Ascending aorta (tissue), 2 donors: ENCODE measurements at regions not wholly inside any gene's neighbourhood (a gene's known extent, or its start where the extent isn't known, plus 50 kb on each side); places are given as distances from the start of the nearest gene placed in this dataset.

Source experiments
- DNase-seq, 2 donors: peaks; one replicate each; pipeline ENCODE4 v3.0.0-alpha.2; 2019; ENCODE audit warnings: low spot score in 2 of 2
- H3K27ac ChIP-seq, 2 donors: fragments of 200-600 bp; sonication (generic); one replicate each; pipeline ENCODE4 v1.5.1; 2016 to 2017; ENCODE audit warnings: mild to moderate bottlenecking in 1 of 2
- H3K27me3 ChIP-seq: fragments of 200-600 bp; sonication (generic); one replicate; pipeline ENCODE4 v1.5.1; 2017
- H3K36me3 ChIP-seq, 2 donors: fragments of 200-600 bp; sonication (generic); one replicate each; pipeline ENCODE4 v1.5.1; 2016
- H3K4me1 ChIP-seq, 2 donors: fragments of 200-600 bp; sonication (generic); one replicate each; pipeline ENCODE4 v1.5.1; 2016 to 2017; ENCODE audit warnings: mild to moderate bottlenecking in 1 of 2
- H3K4me3 ChIP-seq, 2 donors: fragments of 200-600 bp; sonication (generic); one replicate each; pipeline ENCODE4 v1.5.1; 2016 to 2017; ENCODE audit warnings: mild to moderate bottlenecking in 1 of 2
- H3K9me3 ChIP-seq, 2 donors: fragments of 200-600 bp; sonication (generic); one replicate each; pipeline ENCODE4 v1.5.1; 2016
- intact Hi-C: fragments of 100-400 bp; cut with DNase I; formaldehyde crosslinking; loops from one replicate; pipeline ENCODE4 v1.15.1; 2023
- TF ChIP-seq, protein P1 (sequence below), 3 experiments: fragments of 200-600 bp in 2 of 3; fragments of 450-650 bp in 1 of 3; sonication (generic) in 2 of 3; IDR thresholded peaks; one replicate each; pipeline ENCODE4 v1.5.1; 2016 to 2019; ENCODE audit warnings: antibody characterized with exemption in 3 of 3, mild to moderate bottlenecking in 1 of 3, moderate library complexity in 1 of 3

DNA sequence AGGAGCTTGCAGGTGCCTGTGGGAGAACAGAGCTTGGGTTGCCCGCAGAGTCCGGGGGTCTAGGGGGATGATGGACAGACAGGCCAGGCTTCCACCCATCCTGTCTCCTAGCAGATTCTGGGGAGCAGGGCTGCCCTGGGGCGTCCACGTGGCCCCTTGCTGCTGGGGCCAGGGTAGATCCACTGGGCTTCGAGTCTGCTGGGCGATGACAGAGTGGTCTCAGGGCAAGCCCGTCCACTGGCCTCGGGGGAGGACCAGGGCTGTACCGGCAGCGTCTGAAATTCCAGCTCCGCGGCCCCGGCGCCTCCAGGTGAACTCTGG, 124.2 kb upstream of the IRX4 start:
- TF ChIP-seq, protein P1, sequence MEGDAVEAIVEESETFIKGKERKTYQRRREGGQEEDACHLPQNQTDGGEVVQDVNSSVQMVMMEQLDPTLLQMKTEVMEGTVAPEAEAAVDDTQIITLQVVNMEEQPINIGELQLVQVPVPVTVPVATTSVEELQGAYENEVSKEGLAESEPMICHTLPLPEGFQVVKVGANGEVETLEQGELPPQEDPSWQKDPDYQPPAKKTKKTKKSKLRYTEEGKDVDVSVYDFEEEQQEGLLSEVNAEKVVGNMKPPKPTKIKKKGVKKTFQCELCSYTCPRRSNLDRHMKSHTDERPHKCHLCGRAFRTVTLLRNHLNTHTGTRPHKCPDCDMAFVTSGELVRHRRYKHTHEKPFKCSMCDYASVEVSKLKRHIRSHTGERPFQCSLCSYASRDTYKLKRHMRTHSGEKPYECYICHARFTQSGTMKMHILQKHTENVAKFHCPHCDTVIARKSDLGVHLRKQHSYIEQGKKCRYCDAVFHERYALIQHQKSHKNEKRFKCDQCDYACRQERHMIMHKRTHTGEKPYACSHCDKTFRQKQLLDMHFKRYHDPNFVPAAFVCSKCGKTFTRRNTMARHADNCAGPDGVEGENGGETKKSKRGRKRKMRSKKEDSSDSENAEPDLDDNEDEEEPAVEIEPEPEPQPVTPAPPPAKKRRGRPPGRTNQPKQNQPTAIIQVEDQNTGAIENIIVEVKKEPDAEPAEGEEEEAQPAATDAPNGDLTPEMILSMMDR (IDR thresholded peaks at IDR 0.05) = no peak
- no peaks in the 10 kb centered on the region for H3K36me3 ChIP-seq
- DNase-seq = no peak
- H3K4me3 ChIP-seq = no peak overlapping the region
- H3K27ac ChIP-seq = no peak overlapping the region
- H3K27me3 ChIP-seq = no peaks in the 10 kb centered on the region
- intact Hi-C loops = no loop called here
- no peaks in the 10 kb centered on the region for H3K9me3 ChIP-seq
- no peaks in the 10 kb centered on the region for H3K4me1 ChIP-seq

DNA sequence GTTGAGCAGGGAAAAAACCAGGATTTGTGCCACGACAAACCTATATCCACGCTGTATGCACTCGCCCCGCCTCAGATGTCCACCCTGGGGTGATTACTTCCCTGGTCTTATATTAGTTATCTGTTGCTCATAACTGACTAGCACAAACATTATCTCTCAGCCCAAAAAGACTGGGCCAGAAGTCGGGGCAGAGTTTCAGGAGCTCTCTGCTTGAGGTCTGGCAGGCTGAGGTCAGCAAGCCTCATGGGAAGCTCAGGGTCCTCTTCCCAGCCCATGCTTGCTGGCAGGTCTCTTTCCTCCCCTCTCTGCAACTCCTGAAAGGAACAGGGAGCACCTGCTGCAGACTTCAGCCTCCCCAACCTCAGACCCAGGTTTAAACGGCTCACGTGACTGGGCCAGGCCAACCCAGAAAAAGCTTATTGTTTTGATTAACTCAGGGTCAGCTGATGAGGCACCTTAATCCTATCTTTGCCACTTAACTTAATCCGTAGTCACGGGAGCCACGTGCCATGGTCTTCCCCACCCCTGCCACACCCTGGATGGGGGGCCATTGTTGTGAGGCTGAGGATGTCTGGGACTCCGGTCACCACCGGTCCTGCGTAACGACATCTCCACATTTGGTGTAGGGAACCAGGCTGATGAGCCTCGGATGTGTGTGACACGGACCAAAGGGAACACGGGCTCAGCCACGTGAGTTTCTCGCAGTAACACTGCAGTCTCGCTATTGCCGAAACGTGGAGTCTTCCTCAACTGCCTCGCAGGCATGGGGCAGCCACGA, 123.7 kb upstream of the IRX4 start:
- H3K27me3 ChIP-seq = no peaks in the 10 kb centered on the region
- no peaks in the 10 kb centered on the region for H3K9me3 ChIP-seq
- H3K36me3 ChIP-seq = no peaks in the 10 kb centered on the region
- intact Hi-C loops = no loop called here
- no peak for DNase-seq
- no peak overlapping the region for H3K4me3 ChIP-seq
- no peak overlapping the region for H3K27ac ChIP-seq
- TF ChIP-seq, protein P1 (IDR thresholded peaks at IDR 0.05) = no peak
- H3K4me1 ChIP-seq = no peaks in the 10 kb centered on the region

- no peak overlapping the region for H3K4me3 ChIP-seq
- H3K36me3 ChIP-seq = no peaks in the 10 kb centered on the region
- TF ChIP-seq, protein P1 (IDR thresholded peaks at IDR 0.05) = no peak
- no peak overlapping the region for H3K27ac ChIP-seq
- no peak for DNase-seq
- H3K9me3 ChIP-seq = no peaks in the 10 kb centered on the region
- intact Hi-C loops = no loop called here
- no peaks in the 10 kb centered on the region for H3K4me1 ChIP-seq
- no peaks in the 10 kb centered on the region for H3K27me3 ChIP-seq
Observed at GRCh38 chr5:2005101-2006041, 122.6 kb upstream of the IRX4 start.

DNA sequence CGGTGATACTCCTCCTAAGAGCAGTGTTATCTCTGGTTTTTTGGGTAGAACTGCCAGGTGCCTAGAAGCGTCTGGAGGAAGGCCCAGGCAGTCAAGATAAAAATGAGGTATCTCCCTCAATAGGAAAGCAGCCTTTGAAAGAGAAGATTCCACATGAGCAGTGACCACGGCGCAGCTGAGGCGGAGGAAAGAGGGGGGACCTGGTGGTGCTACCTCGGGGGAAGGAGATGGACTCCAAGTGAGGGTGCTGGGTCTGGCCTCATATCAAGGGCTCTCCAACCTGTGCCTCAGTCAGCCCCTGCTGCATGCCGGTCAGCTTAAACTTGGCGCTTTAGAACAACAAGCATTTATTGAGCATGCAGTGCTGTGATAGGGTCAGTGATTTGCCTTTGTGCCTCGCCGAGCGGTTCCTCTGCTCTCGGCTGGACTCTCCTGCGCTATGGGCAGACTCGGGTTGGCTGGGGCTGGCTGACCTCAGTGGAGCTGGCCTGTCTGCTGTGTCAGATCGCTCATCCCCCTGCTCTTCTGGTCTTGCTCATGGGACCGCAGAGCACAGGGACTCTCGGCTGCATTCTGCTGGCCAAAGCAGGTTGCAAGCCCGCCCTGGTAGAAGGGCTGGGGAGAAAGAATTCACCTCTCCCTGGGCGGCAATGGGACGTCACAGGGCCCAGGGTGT, 121.1 kb upstream of the IRX4 start:
- H3K4me1 ChIP-seq = no peaks in the 10 kb centered on the region
- no peaks in the 10 kb centered on the region for H3K27me3 ChIP-seq
- no peaks in the 10 kb centered on the region for H3K36me3 ChIP-seq
- TF ChIP-seq, protein P1 (IDR thresholded peaks at IDR 0.05) = no peak
- intact Hi-C loops = no loop called here
- H3K9me3 ChIP-seq = no peaks in the 10 kb centered on the region
- no peak for DNase-seq
- no peak overlapping the region for H3K27ac ChIP-seq
- no peak overlapping the region for H3K4me3 ChIP-seq

DNA sequence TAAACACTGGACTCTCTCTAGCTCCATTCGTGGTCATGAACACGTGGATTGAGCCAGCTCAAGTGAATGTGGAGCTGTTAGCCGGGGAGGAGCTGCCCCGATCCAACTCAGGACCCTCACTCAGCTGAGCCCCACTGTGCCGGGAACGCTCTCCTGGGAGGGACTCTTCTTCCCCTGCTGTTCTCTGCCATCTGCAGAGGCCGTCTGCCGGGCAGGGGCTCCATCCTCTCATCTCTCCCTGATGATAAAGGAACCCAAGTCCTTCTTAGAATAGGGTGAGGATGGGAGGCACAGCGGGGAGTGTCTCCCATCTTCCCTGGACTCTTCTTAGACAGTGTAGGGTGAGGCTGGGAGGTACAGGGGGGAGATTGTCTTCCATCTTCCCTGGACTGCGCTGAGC, 120.5 kb upstream of the IRX4 start:
- Histone ChIP-seq H3K4me1 (no peaks in the 10 kb centered on the region), H3K27ac (no peak overlapping the region), H3K36me3 (no peaks in the 10 kb centered on the region), H3K27me3 (no peaks in the 10 kb centered on the region), H3K9me3 (no peaks in the 10 kb centered on the region), H3K4me3 (no peak overlapping the region)
- TF ChIP-seq, protein P1 (IDR thresholded peaks at IDR 0.05) = no peak
- no peak for DNase-seq
- intact Hi-C loops = no loop called here
